ENCODE measurements at regions not wholly inside any gene's neighbourhood (a gene's known extent, or its start where the extent isn't known, plus 50 kb on each side); places are given as distances from the start of the nearest gene placed in this dataset.

DNA sequence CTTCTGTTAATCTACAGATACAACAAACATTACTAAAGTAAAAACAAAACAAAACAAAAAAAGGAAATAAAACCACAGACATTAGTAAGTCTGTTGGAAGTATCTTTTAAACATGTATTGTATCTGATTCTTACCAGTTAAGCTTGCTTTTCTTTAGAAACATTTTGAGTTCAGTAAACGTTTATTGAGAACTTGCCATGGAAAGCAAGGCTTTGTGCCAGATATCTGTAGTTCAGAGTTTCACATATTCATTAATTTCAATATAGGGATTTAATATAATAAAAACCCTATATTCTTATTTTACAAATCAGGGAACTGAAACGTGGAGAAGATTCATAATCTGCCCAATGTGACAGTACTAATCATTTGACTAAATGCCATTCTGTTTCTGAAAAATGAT is 1101.0 kb upstream of the GYPC start:
- TF ChIP-seq, protein P1, sequence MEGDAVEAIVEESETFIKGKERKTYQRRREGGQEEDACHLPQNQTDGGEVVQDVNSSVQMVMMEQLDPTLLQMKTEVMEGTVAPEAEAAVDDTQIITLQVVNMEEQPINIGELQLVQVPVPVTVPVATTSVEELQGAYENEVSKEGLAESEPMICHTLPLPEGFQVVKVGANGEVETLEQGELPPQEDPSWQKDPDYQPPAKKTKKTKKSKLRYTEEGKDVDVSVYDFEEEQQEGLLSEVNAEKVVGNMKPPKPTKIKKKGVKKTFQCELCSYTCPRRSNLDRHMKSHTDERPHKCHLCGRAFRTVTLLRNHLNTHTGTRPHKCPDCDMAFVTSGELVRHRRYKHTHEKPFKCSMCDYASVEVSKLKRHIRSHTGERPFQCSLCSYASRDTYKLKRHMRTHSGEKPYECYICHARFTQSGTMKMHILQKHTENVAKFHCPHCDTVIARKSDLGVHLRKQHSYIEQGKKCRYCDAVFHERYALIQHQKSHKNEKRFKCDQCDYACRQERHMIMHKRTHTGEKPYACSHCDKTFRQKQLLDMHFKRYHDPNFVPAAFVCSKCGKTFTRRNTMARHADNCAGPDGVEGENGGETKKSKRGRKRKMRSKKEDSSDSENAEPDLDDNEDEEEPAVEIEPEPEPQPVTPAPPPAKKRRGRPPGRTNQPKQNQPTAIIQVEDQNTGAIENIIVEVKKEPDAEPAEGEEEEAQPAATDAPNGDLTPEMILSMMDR (IDR thresholded peaks at IDR 0.05; ENCODE audit: low read depth, low read length) = no peak
- H3K4me3 ChIP-seq (replicated peaks in 1 of 2; ENCODE audit: low read depth in 2 of 2, low read length in 2 of 2) = no peak overlapping the region
- DNase-seq (ENCODE audit: low read depth in 2 of 2) = no peak

DNA sequence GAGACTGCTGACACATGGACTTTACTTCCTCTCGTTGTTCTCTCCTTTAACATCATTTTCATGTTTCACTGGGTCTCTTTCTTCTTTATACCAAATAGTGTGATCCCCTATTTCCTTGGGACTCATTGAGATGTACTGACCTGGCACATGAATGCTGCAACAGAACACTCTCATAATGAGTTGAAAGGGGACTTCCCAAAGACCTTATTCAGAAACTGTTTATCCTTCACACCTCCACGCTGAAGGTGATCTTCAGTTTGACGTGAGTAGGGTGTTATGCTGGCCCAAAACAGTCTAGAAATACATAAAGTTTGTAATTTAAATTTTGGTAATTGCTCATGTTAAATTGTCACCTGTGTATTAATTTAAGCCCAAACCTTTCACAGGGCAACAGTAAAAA is 1096.8 kb upstream of the GYPC start:
- no peak overlapping the region for H3K4me3 ChIP-seq (replicated peaks in 1 of 2; ENCODE audit: low read depth in 2 of 2, low read length in 2 of 2)
- TF ChIP-seq, protein P1 (IDR thresholded peaks at IDR 0.05; ENCODE audit: low read depth, low read length) = no peak
- DNase-seq (ENCODE audit: low read depth in 2 of 2) = no peak

DNA sequence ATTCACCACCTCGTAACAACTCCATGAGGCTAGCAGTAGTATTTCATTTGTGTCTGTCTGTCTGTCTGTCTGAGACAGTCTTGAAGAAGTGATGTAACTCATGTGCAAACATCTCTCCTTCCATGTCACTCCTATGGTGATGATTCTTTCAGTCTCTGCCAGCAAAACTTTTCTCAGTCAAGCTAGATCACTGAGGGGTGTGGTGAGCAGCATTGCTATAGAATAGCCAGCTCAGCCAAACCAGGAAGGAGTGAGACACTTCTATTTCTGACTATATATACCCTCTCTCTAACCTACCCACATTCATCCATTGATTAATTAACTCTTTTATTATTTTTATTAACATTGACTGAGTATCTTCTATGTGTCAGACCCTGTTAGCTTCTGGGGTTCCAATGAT is 1095.1 kb upstream of the GYPC start:
- TF ChIP-seq, protein P1 (IDR thresholded peaks at IDR 0.05; ENCODE audit: low read depth, low read length) = no peak
- DNase-seq (ENCODE audit: low read depth in 2 of 2) = no peak
- H3K4me3 ChIP-seq (replicated peaks in 1 of 2; ENCODE audit: low read depth in 2 of 2, low read length in 2 of 2) = no peak overlapping the region

DNA sequence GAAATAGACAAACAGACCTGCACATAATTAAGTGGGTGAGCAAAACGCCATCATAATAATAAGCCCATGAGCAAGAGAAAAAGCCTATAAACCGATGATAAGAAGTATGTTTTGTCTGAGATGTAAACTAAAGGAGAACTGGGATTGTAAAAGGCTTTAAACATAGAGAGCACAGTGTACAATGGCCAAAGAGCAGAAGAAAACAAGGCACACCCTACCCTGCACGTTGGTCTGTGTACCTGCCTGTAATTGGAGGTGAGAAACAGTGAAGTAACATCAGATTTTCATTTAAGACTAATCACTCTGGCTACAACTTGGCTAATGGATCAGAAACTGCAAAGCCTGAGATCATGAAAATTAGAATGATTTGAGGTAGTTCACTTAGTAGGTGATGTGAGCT is 1094.7 kb upstream of the GYPC start:
- no peak overlapping the region for H3K4me3 ChIP-seq (replicated peaks in 1 of 2; ENCODE audit: low read depth in 2 of 2, low read length in 2 of 2)
- TF ChIP-seq, protein P1 (IDR thresholded peaks at IDR 0.05; ENCODE audit: low read depth, low read length) = no peak
- no peak for DNase-seq (ENCODE audit: low read depth in 2 of 2)

DNA sequence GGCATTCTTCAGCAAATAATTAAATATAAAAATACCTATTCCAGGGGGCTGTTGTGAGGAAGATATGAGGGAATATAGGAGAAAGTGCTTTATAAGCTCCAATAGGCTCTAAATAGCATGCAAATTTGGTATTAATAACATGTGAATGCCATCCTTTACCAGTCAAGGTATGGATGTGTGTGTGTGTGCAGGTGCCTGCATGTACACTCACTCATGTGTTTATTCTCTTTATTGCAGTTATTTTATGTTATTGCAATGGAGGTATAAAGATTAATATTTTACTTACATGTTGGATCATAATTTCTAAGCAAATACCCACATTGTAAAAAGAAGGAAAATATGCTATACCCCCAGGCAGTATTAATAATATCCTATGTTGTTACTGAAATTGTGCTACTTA is 1093.0 kb upstream of the GYPC start:
- DNase-seq (ENCODE audit: low read depth in 2 of 2) = no peak
- no peak overlapping the region for H3K4me3 ChIP-seq (replicated peaks in 1 of 2; ENCODE audit: low read depth in 2 of 2, low read length in 2 of 2)
- TF ChIP-seq, protein P1 (IDR thresholded peaks at IDR 0.05; ENCODE audit: low read depth, low read length) = no peak

DNA sequence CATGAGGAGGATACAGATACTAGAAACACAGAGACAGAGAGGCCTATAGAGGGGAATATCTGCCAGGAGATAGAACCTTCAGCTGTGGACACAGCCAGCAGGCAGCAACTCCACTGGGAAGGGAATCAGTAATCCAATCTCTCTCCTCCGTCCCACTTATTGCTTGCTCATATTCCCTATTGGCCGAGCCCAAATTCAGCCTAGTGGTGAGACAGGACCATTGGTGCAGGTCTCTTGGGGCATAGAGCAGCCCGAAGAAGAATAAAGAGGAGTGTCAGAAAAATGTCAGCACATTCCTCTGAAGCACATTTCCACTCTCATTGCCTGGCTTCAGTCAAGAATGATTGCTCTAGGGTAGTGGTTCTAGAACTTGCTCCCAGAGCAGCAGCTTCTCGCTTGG is 1091.5 kb upstream of the GYPC start:
- no peak overlapping the region for H3K4me3 ChIP-seq (replicated peaks in 1 of 2; ENCODE audit: low read depth in 2 of 2, low read length in 2 of 2)
- no peak for DNase-seq (ENCODE audit: low read depth in 2 of 2)
- TF ChIP-seq, protein P1 (IDR thresholded peaks at IDR 0.05; ENCODE audit: low read depth, low read length) = no peak

DNA sequence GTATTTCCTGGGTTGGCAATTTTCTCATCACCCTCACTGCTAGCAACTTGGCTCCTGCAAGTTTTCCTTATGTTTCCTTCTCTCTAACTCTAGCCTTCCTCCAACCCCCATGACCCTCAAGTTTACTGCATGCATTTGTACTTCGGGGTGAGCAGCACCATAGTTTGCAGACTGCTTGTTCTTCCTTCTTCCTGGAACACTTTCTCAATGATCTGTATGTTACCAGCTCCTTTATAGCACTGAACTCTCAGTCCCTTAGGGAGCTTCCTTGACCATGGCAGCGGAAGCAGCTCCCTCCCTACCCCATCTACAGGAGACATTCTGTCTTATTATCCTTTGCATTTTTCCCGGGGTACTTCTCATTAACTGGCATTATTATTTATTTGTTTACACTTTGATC is 1089.5 kb upstream of the GYPC start:
- H3K4me3 ChIP-seq (replicated peaks in 1 of 2; ENCODE audit: low read depth in 2 of 2, low read length in 2 of 2) = no peak overlapping the region
- TF ChIP-seq, protein P1 (IDR thresholded peaks at IDR 0.05; ENCODE audit: low read depth, low read length) = no peak
- no peak for DNase-seq (ENCODE audit: low read depth in 2 of 2)
